Breast epithelium (tissue), 3 donors: ENCODE measurements at regions not wholly inside any gene's neighbourhood (a gene's known extent, or its start where the extent isn't known, plus 50 kb on each side); places are given as distances from the start of the nearest gene placed in this dataset.

Experiments used
- POLR2A ChIP-seq: fragments of 450-650 bp; IDR thresholded peaks from one replicate; pipeline ENCODE4 v1.6.1; 2016; ENCODE audit warnings: antibody characterized with exemption, mild to moderate bottlenecking, moderate library complexity
- POLR2AphosphoS5 ChIP-seq, 3 donors: sonication (generic); formaldehyde crosslinking; IDR thresholded peaks; one replicate each; pipeline ENCODE4 v1.6.1; 2017; ENCODE audit warnings: antibody characterized with exemption in 3 of 3
- TF ChIP-seq, protein P1 (sequence below), 3 donors: fragments of 450-650 bp; IDR thresholded peaks; one replicate each; pipeline ENCODE4 v1.5.1; 2016 to 2017; ENCODE audit warnings: antibody characterized with exemption in 3 of 3, mild to moderate bottlenecking in 3 of 3, moderate library complexity in 3 of 3

DNA sequence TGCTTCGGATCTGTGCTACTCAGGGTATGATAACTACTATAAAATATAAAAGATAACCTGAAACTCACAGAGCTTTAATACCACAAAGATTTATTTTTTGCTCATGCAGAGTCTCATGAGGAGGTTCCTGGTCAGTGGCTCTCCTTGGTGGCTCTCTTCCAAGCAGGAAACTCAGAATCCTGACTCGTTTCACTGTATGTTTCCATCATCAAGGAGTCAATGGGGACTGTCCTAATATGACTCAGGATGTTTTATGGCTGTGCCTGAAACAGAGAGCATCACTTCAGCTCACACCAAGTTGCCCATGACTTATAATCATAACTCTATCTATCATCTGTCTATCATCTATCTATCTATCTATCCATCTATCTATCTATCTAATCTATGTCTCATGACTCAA, 620.8 kb upstream of the NR3C2 start:
- TF ChIP-seq, protein P1, sequence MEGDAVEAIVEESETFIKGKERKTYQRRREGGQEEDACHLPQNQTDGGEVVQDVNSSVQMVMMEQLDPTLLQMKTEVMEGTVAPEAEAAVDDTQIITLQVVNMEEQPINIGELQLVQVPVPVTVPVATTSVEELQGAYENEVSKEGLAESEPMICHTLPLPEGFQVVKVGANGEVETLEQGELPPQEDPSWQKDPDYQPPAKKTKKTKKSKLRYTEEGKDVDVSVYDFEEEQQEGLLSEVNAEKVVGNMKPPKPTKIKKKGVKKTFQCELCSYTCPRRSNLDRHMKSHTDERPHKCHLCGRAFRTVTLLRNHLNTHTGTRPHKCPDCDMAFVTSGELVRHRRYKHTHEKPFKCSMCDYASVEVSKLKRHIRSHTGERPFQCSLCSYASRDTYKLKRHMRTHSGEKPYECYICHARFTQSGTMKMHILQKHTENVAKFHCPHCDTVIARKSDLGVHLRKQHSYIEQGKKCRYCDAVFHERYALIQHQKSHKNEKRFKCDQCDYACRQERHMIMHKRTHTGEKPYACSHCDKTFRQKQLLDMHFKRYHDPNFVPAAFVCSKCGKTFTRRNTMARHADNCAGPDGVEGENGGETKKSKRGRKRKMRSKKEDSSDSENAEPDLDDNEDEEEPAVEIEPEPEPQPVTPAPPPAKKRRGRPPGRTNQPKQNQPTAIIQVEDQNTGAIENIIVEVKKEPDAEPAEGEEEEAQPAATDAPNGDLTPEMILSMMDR (IDR thresholded peaks at IDR 0.05): no peak
- TF ChIP-seq POLR2A: no peak
- no peak for TF ChIP-seq POLR2AphosphoS5 (IDR thresholded peaks at IDR 0.05)
